Smooth muscle cell (in vitro differentiated cells): ENCODE measurements at regions not wholly inside any gene's neighbourhood (a gene's known extent, or its start where the extent isn't known, plus 50 kb on each side); places are given as distances from the start of the nearest gene placed in this dataset.

Experiments
- DNase-seq: peaks from one replicate; lab custom pipeline; 2025; ENCODE audit not compliant: unreplicated experiment; lab: John Stamatoyannopoulos, UW
- H2AFZ ChIP-seq: fragments of 200-600 bp; sonication (generic); 2 replicates; pipeline ENCODE4 v1.6.0; 2016; ENCODE audit warnings: antibody characterized with exemption, low read depth, mild to moderate bottlenecking
- H3F3A ChIP-seq: fragments of 200-600 bp; sonication (generic); 2 replicates; pipeline ENCODE4 v1.6.0; 2017; ENCODE audit warnings: antibody characterized with exemption, low read depth
- H3K27ac ChIP-seq: fragments of 200-600 bp; sonication (generic); 2 replicates; pipeline ENCODE4 v1.5.1; 2016; ENCODE audit warnings: low read depth, mild to moderate bottlenecking
- H3K27me3 ChIP-seq: fragments of 200-600 bp; sonication (generic); 2 replicates; pipeline ENCODE4 v1.6.1; 2016; ENCODE audit warnings: low read depth, mild to moderate bottlenecking
- H3K36me3 ChIP-seq: fragments of 200-600 bp; sonication (generic); 2 replicates; pipeline ENCODE4 v1.5.1; 2016; ENCODE audit warnings: low read depth
- H3K4me1 ChIP-seq: fragments of 200-600 bp; sonication (generic); 2 replicates; pipeline ENCODE4 v1.5.1; 2016; ENCODE audit warnings: low read depth
- H3K4me2 ChIP-seq: fragments of 200-600 bp; sonication (generic); 2 replicates; pipeline ENCODE4 v1.6.0; 2016; ENCODE audit warnings: mild to moderate bottlenecking
- H3K4me3 ChIP-seq: fragments of 200-600 bp; sonication (generic); 2 replicates; pipeline ENCODE4 v1.5.1; 2016; ENCODE audit warnings: mild to moderate bottlenecking
- H3K79me2 ChIP-seq: fragments of 200-600 bp; sonication (generic); 2 replicates; pipeline ENCODE4 v1.6.0; 2016; ENCODE audit warnings: low read depth, mild to moderate bottlenecking
- H3K9ac ChIP-seq: fragments of 200-600 bp; sonication (generic); 2 replicates; pipeline ENCODE4 v1.6.0; 2016; ENCODE audit warnings: low read depth
- H3K9me3 ChIP-seq: fragments of 200-600 bp; sonication (generic); replicated peaks from 2 replicates; pipeline ENCODE4 v1.5.1; 2016; ENCODE audit warnings: low read depth
- H4K20me1 ChIP-seq: fragments of 200-600 bp; sonication (generic); 2 replicates; pipeline ENCODE4 v1.6.0; 2016; ENCODE audit warnings: low read depth
- WGBS: methylation state at CpG from one replicate; pipeline ENCODE4 v1.1.7; 2016; ENCODE audit warnings: low lambda C conversion rate; 5-methylcytosine and 5-hydroxymethylcytosine counted together
- TF ChIP-seq, protein P1 (sequence below): fragments of 200-600 bp; sonication (generic); IDR thresholded peaks from 2 replicates; pipeline ENCODE4 v1.5.1; 2017; ENCODE audit warnings: borderline replicate concordance, mild to moderate bottlenecking, antibody characterized with exemption; ENCODE audit not compliant: insufficient read depth, poor library complexity, severe bottlenecking

GRCh38 chr6:1136827-1137226, 175.1 kb upstream of the FOXQ1 start:
- DNase-seq, result no peak
- TF ChIP-seq, protein P1, sequence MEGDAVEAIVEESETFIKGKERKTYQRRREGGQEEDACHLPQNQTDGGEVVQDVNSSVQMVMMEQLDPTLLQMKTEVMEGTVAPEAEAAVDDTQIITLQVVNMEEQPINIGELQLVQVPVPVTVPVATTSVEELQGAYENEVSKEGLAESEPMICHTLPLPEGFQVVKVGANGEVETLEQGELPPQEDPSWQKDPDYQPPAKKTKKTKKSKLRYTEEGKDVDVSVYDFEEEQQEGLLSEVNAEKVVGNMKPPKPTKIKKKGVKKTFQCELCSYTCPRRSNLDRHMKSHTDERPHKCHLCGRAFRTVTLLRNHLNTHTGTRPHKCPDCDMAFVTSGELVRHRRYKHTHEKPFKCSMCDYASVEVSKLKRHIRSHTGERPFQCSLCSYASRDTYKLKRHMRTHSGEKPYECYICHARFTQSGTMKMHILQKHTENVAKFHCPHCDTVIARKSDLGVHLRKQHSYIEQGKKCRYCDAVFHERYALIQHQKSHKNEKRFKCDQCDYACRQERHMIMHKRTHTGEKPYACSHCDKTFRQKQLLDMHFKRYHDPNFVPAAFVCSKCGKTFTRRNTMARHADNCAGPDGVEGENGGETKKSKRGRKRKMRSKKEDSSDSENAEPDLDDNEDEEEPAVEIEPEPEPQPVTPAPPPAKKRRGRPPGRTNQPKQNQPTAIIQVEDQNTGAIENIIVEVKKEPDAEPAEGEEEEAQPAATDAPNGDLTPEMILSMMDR, result no peak
- no peak overlapping the region for H2AFZ ChIP-seq
- no peaks in the 10 kb centered on the region for H3K27me3 ChIP-seq
- H3F3A ChIP-seq, result peaks cover 5% of the 10 kb centered on the region
- H3K9ac ChIP-seq, result no peak overlapping the region
- no peak overlapping the region for H3K4me2 ChIP-seq
- no peak overlapping the region for H3K4me3 ChIP-seq
- 96% methylated on average over 4 of the region's 4 CpGs for WGBS
- H4K20me1 ChIP-seq, result no peaks in the 10 kb centered on the region
- H3K36me3 ChIP-seq, result no peaks in the 10 kb centered on the region
- H3K9me3 ChIP-seq, result no peaks in the 10 kb centered on the region
- H3K79me2 ChIP-seq, result no peaks in the 10 kb centered on the region
- no peak overlapping the region for H3K27ac ChIP-seq
- H3K4me1 ChIP-seq, result no peaks in the 10 kb centered on the region

DNA sequence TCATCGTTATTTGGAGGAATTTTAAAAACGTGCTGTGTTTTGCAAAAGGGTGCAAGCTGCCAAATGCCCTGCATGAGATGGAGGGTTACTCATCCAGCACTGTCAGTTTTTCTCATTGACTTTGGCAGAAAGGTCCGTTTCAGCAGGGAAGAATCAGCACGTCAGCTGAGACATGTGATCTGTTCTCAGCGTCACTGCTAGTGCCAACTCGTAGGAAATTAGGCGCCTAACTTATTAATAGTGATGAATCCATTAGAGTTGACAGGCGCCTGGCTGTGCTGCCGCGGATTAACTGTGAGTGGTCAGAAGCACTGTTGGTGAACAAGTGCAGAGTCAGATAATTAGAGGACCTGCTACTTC, 175.5 kb upstream of the FOXQ1 start:
- no peak overlapping the region for H3K9ac ChIP-seq
- 86% methylated on average over 10 of the region's 10 CpGs for WGBS
- TF ChIP-seq, protein P1, result no peak
- no peak for DNase-seq
- no peak overlapping the region for H2AFZ ChIP-seq
- H3K4me1 ChIP-seq, result peaks cover under 1% of the 10 kb centered on the region
- H3K36me3 ChIP-seq, result no peaks in the 10 kb centered on the region
- H4K20me1 ChIP-seq, result no peaks in the 10 kb centered on the region
- no peaks in the 10 kb centered on the region for H3K79me2 ChIP-seq
- peaks cover 5% of the 10 kb centered on the region for H3F3A ChIP-seq
- no peaks in the 10 kb centered on the region for H3K27me3 ChIP-seq
- H3K9me3 ChIP-seq, result no peaks in the 10 kb centered on the region
- no peak overlapping the region for H3K4me3 ChIP-seq
- no peak overlapping the region for H3K27ac ChIP-seq
- H3K4me2 ChIP-seq, result no peak overlapping the region

DNA sequence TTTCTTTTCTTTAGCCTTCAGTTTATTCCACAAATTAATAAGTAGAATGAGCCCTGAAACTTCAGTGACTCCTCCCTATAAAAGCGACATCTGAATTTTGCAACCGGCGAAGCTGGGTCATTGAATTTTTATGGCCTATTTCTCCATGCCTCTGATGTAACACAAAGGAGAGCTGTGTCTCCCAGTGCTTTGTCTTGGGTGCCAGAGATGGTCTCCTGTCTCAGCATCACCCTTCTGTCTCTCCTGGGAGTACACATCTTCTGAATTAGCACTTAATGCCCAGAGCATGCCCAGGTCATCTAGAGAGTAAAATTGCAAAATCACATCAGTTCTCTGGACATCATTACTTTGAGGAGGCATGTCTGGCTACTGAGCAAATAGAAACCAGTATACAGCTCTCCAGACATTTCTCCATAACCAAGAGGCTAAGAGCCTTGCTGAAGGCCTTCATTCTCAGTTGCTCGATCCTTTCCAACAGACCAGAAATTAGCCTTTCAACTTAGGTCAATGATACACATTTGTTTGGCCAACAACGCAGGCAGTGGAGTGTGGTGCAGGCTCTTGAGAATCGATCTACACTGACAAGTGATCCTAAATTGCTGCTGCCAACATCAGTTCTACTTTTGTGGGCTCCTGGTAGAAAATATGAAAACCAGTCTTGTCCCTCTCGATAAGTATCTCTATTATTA, 176.0 kb upstream of the FOXQ1 start:
- H3K4me2 ChIP-seq, result no peak overlapping the region

More for the DNA sequence above, 176.0 kb upstream of the FOXQ1 start:
- no peak overlapping the region for H3K9ac ChIP-seq
- no peaks in the 10 kb centered on the region for H3K27me3 ChIP-seq
- H3K27ac ChIP-seq, result no peak overlapping the region
- no peak for DNase-seq
- no peaks in the 10 kb centered on the region for H3K79me2 ChIP-seq
- no peaks in the 10 kb centered on the region for H3K9me3 ChIP-seq
- TF ChIP-seq, protein P1, result no peak
- WGBS, result 89% methylated on average over 7 of the region's 7 CpGs
- no peaks in the 10 kb centered on the region for H3K36me3 ChIP-seq
- H4K20me1 ChIP-seq, result no peaks in the 10 kb centered on the region
- peaks cover 5% of the 10 kb centered on the region for H3F3A ChIP-seq
- H3K4me3 ChIP-seq, result no peak overlapping the region
- H3K4me1 ChIP-seq, result peaks cover 3% of the 10 kb centered on the region
- no peak overlapping the region for H2AFZ ChIP-seq
